ENCODE measurements at regions not wholly inside any gene's neighbourhood (a gene's known extent, or its start where the extent isn't known, plus 50 kb on each side); places are given as distances from the start of the nearest gene placed in this dataset.

DNA sequence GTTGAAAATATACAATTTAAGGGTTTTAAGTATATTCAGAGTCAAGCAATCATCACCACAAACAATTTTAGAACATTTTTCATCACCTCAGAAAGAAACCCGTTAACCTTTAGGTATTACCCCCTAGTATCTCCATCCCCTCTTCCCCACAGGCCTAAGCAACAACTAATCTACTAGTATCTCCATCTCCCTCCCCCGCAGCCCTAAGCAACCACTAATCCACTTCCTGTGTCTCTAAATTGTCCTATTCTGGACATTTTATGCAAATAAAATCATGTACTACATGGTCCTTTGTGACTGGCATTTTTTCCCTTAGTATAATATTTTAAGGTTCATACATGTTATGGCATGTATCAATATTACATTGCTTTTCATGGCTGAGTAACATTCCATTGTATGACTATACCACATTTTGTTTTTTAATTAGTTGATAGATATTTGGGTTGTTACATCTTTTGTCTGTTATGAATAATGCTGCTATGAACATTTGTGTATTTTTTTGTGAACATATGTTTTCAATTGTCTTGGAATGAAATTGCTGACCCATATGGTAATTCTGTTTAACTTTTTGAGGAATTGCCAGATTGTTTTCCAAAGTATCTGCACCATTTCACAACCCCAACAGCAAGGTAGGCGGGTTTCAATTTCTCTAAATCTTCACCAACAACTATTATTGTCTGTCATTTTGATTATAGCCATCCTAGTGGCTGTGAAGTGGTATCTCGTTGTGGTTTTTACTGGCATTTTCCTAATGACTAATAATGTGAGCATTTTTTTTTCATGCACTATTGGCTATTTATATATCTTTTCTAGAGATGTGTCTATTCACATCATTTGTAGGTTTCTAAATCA is 215.6 kb upstream of the CD96 start:
- peak; percentile 79 for DNase-seq (ENCODE audit: low read depth)
- TF ChIP-seq, protein P1, sequence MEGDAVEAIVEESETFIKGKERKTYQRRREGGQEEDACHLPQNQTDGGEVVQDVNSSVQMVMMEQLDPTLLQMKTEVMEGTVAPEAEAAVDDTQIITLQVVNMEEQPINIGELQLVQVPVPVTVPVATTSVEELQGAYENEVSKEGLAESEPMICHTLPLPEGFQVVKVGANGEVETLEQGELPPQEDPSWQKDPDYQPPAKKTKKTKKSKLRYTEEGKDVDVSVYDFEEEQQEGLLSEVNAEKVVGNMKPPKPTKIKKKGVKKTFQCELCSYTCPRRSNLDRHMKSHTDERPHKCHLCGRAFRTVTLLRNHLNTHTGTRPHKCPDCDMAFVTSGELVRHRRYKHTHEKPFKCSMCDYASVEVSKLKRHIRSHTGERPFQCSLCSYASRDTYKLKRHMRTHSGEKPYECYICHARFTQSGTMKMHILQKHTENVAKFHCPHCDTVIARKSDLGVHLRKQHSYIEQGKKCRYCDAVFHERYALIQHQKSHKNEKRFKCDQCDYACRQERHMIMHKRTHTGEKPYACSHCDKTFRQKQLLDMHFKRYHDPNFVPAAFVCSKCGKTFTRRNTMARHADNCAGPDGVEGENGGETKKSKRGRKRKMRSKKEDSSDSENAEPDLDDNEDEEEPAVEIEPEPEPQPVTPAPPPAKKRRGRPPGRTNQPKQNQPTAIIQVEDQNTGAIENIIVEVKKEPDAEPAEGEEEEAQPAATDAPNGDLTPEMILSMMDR (IDR thresholded peaks at IDR 0.05; ENCODE audit: insufficient read depth, low read depth, low read length) = no peak
- H3K4me3 ChIP-seq (ENCODE audit: low read depth, low read length) = no peak overlapping the region

DNA sequence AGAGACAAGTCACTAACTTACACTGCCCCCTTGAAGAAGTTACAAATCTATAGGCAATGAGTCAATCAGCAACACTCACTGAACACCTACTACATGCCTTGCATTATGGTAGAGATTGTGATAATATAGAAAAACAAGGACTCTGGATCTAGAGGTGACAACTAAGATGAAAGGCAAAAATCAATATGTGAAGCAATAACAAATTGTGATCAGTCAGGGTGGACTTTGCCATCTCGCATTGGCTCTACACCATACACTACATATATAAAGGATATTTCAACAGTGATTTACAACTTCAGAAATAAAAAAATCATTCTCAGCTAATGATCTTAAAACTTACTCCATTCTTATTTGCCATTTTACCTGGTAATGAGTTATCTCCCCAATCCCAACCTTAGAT is 210.7 kb upstream of the CD96 start:
- no peak for DNase-seq (ENCODE audit: low read depth)
- TF ChIP-seq, protein P1 (IDR thresholded peaks at IDR 0.05; ENCODE audit: insufficient read depth, low read depth, low read length) = no peak
- H3K4me3 ChIP-seq (ENCODE audit: low read depth, low read length) = no peak overlapping the region

DNA sequence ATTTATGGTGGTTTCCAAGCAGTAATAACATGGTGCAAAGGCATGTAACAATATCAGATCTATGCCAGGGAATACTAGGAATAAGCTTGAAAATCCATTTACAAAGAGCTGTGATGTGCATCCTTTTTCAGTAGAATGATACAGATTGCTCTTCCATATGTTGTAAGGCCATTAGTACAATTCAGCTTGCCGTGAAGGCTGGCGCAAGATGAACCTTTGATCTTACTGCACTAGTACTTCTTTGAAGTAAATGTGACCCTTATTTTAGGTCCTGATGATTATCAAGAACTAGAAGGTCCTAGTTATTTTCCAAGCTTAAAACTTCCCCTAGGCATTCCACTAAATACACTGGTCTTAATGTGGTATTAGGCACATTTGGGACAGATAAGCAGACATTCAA is 210.1 kb upstream of the CD96 start:
- DNase-seq (ENCODE audit: low read depth) = no peak
- TF ChIP-seq, protein P1 (IDR thresholded peaks at IDR 0.05; ENCODE audit: insufficient read depth, low read depth, low read length) = no peak
- no peak overlapping the region for H3K4me3 ChIP-seq (ENCODE audit: low read depth, low read length)

GRCh38 chr3:111332488-111333080 is 209.4 kb upstream of the CD96 start:
- no peak for DNase-seq (ENCODE audit: low read depth)
- no peak overlapping the region for H3K4me3 ChIP-seq (ENCODE audit: low read depth, low read length)
- TF ChIP-seq, protein P1 (IDR thresholded peaks at IDR 0.05; ENCODE audit: insufficient read depth, low read depth, low read length) = no peak

- no peak overlapping the region for H3K4me3 ChIP-seq (ENCODE audit: low read depth, low read length)
- DNase-seq (ENCODE audit: low read depth) = no peak
- TF ChIP-seq, protein P1 (IDR thresholded peaks at IDR 0.05; ENCODE audit: insufficient read depth, low read depth, low read length) = no peak
These were observed 208.4 kb upstream of the CD96 start for GRCh38 chr3:111333642-111334041.

DNA sequence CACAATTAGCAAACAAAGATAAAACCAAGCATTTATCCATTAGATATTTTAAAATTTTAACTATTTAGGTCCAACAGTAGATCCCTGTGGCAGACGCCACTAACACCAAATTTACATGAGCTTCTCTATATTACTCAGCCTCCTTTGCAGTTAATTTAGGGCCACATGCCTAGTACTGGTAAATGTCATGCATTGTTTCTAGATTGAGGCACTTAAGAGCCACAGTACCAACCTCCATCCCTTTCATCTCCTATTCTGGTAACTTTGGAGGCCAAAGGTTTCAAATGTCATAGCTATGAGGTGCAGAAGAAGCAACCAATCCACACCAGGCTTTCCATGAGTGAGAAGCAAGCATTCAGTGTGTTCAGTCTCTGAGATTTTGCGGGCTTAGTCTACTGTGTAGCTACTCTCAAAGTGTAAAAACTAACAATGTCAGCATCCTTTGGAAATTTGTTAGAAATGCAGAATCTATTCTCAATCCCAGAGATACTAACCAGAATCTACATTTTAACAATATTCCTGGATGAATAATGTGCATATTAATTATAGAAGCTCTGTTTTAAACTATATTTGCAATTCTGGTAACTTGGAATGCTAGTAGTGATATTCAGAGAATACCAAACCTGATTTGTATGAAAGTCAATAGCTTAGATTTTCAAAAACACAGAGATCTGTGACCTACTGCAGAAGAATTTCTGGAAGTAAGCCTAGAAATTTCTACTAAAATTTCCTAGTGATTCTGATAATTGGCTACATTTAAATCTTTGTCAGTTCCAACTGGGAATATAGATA is 206.3 kb upstream of the CD96 start:
- DNase-seq (ENCODE audit: low read depth) = no peak
- TF ChIP-seq, protein P1 (IDR thresholded peaks at IDR 0.05; ENCODE audit: insufficient read depth, low read depth, low read length) = no peak

More for the DNA sequence above, 206.3 kb upstream of the CD96 start:
- no peak overlapping the region for H3K4me3 ChIP-seq (ENCODE audit: low read depth, low read length)
